ENCODE measurements at regions not wholly inside any gene's neighbourhood (a gene's known extent, or its start where the extent isn't known, plus 50 kb on each side); places are given as distances from the start of the nearest gene placed in this dataset.

GRCh38 chr11:81573367-81573766 is 1160.3 kb downstream of the FAM181B start:
- H3K9me3 Mint-ChIP-seq, result no peaks in the 10 kb centered on the region
- Histone ChIP-seq H3K4me1 (ENCODE audit: control insufficient read depth, insufficient read depth, low read length) (no peaks in the 10 kb centered on the region), H3K27ac (ENCODE audit: low read depth, low read length) (no peak overlapping the region), H3K4me3 (ENCODE audit: low read length) (no peak overlapping the region), H3K9ac (ENCODE audit: extremely low read depth, low read length, poor library complexity, severe bottlenecking) (no peak overlapping the region), H3K27me3 (ENCODE audit: control insufficient read depth, insufficient read depth, low read length, poor library complexity, severe bottlenecking) (no peaks in the 10 kb centered on the region), H3K36me3 (ENCODE audit: control insufficient read depth, insufficient read depth, low read length) (no peaks in the 10 kb centered on the region), H3K9me3 (ENCODE audit: control insufficient read depth, low read length) (no peaks in the 10 kb centered on the region)
- no peak for DNase-seq
- 100% methylated on average over 1 of the region's 1 CpG; no CpG with 5 or more reads in 1 of the 2 experiments for WGBS, 2 experiments (ENCODE audit: insufficient coverage in 1 of 2, insufficient read length in 1 of 2)
- TF ChIP-seq CTCF (conservative IDR thresholded peaks at IDR 0.05), result no peak
- no peaks in the 10 kb centered on the region for H3K4me1 Mint-ChIP-seq
- no peak overlapping the region for H3K4me3 Mint-ChIP-seq
- H3K27ac Mint-ChIP-seq, result no peak overlapping the region
- no peaks in the 10 kb centered on the region for H3K36me3 Mint-ChIP-seq (ENCODE audit: low read depth)
- peaks cover 2% of the 10 kb centered on the region for H3K27me3 Mint-ChIP-seq (ENCODE audit: insufficient read depth)

DNA sequence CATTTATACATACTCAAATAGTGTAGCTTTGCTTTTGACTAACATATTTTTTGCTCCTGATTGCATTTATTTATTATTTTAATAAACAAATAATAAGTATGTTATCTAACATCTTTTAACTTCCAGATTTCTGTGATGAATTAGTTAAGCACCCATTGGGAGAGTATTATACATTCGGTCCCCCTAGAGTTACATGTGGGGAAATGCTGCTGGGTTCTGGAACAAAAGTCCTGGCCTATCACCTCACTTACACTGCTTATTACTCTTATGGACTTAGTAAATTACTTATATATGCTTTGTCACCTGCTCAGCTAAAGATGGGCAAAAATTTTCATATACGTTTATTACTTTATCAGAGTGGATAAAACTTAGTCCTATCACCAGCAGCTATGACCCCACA is 1163.0 kb downstream of the FAM181B start:
- no peaks in the 10 kb centered on the region for H3K27me3 Mint-ChIP-seq (ENCODE audit: insufficient read depth)
- H3K36me3 ChIP-seq (ENCODE audit: control insufficient read depth, insufficient read depth, low read length), result no peaks in the 10 kb centered on the region
- no peak overlapping the region for H3K9ac ChIP-seq (ENCODE audit: extremely low read depth, low read length, poor library complexity, severe bottlenecking)
- H3K9me3 Mint-ChIP-seq, result no peaks in the 10 kb centered on the region
- no peak overlapping the region for H3K27ac Mint-ChIP-seq
- H3K9me3 ChIP-seq (ENCODE audit: control insufficient read depth, low read length), result no peaks in the 10 kb centered on the region
- H3K27me3 ChIP-seq (ENCODE audit: control insufficient read depth, insufficient read depth, low read length, poor library complexity, severe bottlenecking), result no peaks in the 10 kb centered on the region
- H3K4me3 ChIP-seq (ENCODE audit: low read length), result no peak overlapping the region
- no peak overlapping the region for H3K4me3 Mint-ChIP-seq
- no peak for DNase-seq
- H3K4me1 Mint-ChIP-seq, result no peaks in the 10 kb centered on the region
- H3K4me1 ChIP-seq (ENCODE audit: control insufficient read depth, insufficient read depth, low read length), result no peaks in the 10 kb centered on the region
- H3K27ac ChIP-seq (ENCODE audit: low read depth, low read length), result no peak overlapping the region
- TF ChIP-seq CTCF (conservative IDR thresholded peaks at IDR 0.05), result peak; percentile 41
- H3K36me3 Mint-ChIP-seq (ENCODE audit: low read depth), result no peaks in the 10 kb centered on the region
- WGBS, 2 experiments (ENCODE audit: insufficient coverage in 1 of 2, insufficient read length in 1 of 2), result 95% methylated on average over 2 of the region's 2 CpGs; no CpG with 5 or more reads in 1 of the 2 experiments

GRCh38 chr11:81569999-81570398 is 1163.7 kb downstream of the FAM181B start:
- H3K27ac ChIP-seq (ENCODE audit: low read depth, low read length), result no peak overlapping the region
- Mint-ChIP-seq H3K36me3 (ENCODE audit: low read depth) (no peaks in the 10 kb centered on the region), H3K27me3 (ENCODE audit: insufficient read depth) (no peaks in the 10 kb centered on the region), H3K4me3 (no peak overlapping the region), H3K27ac (no peak overlapping the region), H3K4me1 (no peaks in the 10 kb centered on the region), H3K9me3 (no peaks in the 10 kb centered on the region)
- WGBS, 2 experiments (ENCODE audit: insufficient coverage in 1 of 2, insufficient read length in 1 of 2), result 0% methylated on average over 1 of the region's 1 CpG; no CpG with 5 or more reads in 1 of the 2 experiments
- no peaks in the 10 kb centered on the region for H3K27me3 ChIP-seq (ENCODE audit: control insufficient read depth, insufficient read depth, low read length, poor library complexity, severe bottlenecking)
- no peak overlapping the region for H3K9ac ChIP-seq (ENCODE audit: extremely low read depth, low read length, poor library complexity, severe bottlenecking)
- no peaks in the 10 kb centered on the region for H3K36me3 ChIP-seq (ENCODE audit: control insufficient read depth, insufficient read depth, low read length)
- no peaks in the 10 kb centered on the region for H3K9me3 ChIP-seq (ENCODE audit: control insufficient read depth, low read length)
- DNase-seq, result no peak
- no peaks in the 10 kb centered on the region for H3K4me1 ChIP-seq (ENCODE audit: control insufficient read depth, insufficient read depth, low read length)
- no peak overlapping the region for H3K4me3 ChIP-seq (ENCODE audit: low read length)
- peak; percentile 58 for TF ChIP-seq CTCF (conservative IDR thresholded peaks at IDR 0.05)

All from endodermal cell (in vitro differentiated cells).